GM21717 (cell line): ENCODE measurements at regions not wholly inside any gene's neighbourhood (a gene's known extent, or its start where the extent isn't known, plus 50 kb on each side); places are given as distances from the start of the nearest gene placed in this dataset.
"Not testable (repeated sequence)": the region's sequence is repeated elsewhere in the genome, so short reads cannot be mapped to it uniquely, and the experiment has no call there.

Experiments used
- ATAC-seq: cut with Tn5 transposase; IDR thresholded peaks from one replicate; pipeline ENCODE4 v1.9.1; 2021; ENCODE audit warnings: mild to moderate bottlenecking, moderate library complexity; ENCODE audit not compliant: unreplicated experiment

DNA sequence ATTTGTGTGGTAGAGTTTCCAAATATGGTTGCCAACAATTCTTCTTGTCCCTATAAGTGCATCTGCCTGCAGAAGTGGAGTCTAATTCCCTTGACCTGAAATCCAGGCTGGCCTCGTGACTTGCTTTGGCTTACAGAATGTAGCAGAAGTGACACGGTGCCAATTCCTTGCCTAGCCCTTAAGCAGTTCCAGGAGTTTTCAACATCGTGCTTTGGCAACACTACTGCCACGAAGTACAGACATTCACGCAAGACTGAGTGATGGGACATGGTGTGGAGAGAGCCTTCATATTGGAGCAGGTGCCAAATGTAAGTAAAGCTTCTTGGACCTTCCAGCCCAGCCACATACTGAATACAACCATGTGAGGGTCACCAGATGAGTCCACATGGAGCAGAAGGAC lies 92.9 kb upstream of the NEK6 start:
- ATAC-seq, result no peak

DNA sequence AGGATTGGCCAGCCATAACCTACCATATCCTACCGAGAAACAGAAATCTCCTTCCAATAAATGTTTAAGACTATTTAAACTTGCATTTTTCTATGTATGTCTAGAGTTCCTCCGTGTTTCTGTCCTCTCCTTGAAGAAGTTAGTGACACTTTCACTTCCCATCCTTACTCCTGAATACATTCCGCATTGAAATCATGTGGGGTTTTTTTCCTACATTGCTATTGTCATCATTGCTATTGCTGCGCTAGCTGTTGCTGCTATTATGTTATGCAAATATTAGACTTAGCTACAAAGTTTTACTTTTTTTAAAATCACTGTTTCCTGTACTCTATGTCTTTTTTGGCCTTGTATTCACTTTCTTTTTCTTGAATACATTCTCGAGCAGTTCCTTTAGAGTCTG lies 83.3 kb upstream of the NEK6 start:
- ATAC-seq, result no peak

DNA sequence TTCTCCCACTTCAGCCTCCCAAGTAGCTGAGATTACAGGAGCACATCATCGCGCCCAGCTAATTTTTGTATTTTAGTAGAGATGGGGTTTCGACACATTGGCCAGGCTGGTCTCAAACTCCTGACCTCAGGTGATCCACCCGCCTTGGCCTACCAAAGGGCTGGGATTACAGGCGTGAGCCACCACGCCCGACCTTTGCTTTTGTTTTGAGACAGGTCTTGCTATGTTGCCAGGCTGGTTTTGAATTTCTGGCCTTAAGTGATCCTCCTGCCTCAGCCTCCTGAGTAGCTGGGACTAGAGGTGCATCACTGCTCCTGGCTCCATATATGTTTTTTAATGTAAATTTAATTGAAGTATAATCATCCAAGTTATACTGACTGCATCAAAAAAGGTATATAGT lies 80.2 kb upstream of the NEK6 start:
- ATAC-seq, result not testable (repeated sequence)

DNA sequence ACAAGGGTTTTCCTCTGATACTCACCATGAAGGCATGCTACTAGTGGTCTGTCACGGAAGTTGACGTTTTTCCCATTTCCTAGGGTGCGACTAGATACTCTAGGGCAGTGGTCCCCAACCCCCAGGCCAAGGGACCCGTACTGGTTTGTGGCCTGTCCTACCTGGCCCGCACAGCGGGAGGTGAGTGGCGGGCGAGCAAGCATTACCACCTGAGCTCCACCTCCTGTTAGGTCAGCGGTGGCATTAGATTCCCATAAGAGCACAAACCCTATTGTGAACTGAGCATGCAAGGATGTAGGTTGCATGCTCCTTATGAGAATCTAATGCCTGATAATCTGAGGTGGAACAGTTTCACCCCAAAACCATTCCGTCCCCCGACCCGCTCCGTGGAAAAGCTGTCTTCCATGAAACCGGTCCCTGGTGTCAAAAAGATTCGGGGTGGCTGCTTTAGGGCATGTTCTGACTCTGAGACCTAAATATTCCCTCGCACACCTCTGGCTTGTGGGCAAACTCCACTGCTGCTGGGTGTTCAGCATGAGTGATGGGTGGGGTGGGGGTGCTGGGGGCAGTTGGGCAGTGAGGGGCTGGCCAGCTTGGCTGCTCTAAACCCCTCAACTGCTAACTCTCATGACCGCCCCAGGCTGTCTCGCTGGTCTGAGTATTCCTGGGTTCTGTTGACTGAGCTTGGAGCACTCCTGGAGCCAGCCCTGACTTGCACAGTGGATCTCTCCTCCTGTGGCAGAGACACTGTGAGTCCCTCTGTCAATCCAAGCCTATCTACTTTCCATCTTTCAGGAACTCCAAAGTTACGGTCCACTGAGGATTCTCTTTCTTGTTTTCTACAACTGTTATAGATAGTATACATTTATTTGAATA lies 78.3 kb upstream of the NEK6 start:
- no peak for ATAC-seq

DNA sequence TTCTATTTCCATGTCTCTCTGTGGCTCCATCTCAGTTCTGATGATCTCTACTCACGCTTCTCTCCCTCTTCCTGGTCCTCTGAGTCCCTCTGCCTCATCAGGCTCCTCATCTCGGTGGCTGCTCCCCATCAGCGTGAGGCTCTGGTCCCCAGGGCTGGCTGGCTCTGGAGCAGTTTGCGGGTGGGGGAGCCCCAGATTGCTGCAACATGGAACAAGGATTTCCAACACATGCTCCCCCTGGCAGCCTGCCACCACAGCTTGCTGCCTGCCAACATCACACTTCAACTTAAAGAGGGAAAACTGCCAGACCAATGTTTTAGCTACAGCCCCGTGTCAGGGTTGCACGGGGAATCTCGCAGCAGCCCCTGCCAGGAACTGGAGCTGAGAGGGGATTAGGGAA lies 77.2 kb upstream of the NEK6 start:
- no peak for ATAC-seq

DNA sequence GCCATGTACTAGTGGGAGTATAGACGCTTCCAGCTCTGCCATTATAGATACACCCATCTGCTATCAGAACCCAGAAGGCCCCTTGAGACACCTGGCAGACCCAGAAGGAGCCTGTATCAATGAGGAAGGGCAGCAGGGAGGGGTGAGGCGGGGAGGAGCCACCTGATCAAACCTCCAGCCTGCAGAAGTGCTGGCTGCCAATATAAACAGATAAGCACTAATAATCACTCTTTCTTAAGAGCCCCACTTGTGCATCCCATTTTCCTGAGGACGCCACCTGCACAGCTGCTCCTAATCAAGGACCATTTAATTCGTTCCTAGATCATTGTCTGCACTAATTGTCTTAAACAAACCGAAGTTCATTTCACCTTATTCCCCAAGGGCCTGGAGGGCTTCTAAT lies 75.0 kb upstream of the NEK6 start:
- no peak for ATAC-seq

DNA sequence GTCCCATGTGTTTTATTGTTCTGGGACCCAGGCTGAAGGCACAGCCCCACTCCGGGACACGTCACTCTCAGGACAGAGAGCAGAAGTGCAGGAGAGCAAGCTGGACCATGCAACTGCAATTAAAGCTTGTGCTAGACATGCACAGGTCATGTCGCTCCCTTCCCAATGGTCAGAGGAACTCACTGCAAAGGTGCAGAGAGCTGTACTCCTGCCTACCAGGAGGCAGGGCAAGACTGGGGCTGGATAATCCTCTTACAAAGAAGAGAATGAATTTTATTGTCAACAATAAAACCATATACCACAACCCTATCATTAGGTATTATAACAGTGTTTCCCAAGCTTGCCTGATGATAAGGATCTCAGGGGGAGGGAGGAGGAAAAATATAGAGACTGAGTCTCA lies 74.0 kb upstream of the NEK6 start:
- ATAC-seq, result no peak

DNA sequence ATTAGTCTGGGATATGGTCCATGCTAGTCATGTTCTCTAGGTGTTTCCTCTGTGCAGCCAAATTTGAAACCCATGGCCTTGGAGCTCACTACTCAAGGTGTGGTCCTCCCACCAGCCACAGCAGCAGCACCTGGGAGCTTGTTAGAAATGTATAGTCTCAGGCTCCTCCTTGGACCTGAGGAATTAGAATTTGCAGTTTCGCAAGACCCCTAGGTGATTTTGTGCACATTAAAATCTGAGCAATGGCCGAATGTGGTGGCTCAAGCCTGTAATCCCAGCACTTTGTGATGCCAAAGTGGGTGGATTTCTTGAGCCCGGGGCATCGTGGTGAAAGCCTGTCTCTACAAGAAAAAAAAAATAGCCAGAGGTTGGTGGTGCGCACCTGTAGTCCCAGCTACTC lies 72.3 kb upstream of the NEK6 start:
- ATAC-seq, result no peak

DNA sequence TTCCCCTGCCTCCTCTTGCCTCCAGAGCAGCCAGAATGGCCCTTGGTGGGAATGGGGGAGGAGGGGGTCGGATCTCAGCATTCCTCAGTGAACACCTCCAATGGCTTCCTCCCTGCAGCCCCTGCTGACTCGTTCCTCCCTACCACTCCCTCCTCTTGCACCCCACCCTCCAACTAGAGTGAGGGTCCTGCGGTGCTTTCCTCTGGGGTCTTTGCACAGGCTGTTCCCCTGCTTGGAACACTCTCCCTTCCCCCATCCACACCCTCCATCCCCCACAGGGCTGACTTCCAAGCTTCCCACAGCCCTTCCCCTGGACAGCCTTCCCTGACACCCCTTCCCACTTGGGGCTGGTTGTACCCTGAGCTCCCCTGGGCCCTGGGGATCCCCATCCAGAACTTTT lies 70.4 kb upstream of the NEK6 start:
- no peak for ATAC-seq

DNA sequence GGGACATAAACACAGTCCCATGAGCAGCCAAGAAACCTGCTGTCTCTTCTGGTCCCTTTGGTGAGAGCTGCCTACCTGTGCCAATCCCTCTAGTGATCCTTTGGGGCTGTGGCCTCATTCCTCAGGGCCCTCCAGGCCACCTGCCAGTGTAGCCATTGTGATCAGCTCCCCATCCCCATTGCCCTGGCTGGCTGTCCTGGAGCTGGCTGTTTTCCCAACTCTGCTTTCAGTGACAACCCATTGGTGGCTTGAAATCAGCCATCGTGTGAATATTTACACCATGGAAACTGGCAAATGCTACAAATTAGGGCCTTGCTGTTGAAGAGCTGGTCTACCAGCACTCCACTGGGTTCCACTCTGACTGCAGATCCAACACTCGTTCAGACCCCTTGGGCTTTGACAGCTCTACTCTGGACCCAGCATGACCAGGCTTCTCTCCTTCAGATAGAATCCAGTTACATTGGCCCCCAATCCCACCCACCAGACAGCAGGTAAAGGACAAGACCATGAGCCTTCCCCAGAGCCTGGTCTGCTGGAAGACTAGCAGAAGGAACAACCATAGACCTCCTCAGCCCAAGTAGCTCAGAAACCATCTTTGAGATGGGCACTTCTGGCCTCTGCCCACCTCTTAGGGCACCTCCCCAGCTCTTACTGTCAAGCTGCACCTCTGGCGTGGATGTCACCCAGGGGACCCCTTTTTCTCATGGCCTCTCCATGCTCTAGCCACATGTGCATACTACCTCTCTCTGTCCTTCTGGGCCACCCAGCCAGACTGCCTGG lies 69.2 kb upstream of the NEK6 start:
- ATAC-seq, result no peak

DNA sequence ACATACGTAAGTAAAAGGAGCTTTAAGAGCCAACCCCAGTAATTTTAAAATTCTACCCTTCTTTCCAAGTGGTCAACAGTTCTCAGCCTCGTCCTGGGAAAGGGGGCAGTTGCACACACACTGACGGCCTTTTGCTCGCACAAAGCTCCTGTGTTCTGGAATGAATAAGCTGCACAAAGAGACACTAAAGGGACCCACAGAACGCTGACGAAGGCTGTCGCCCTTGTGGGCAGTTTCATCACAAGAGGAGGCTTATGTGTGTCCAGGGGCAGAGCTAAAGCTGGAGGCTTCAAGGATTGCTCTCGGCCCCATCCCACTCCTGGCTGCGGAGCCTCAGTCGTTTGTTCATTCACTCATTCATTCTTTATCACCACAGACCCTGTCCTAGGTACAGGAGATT lies 67.0 kb upstream of the NEK6 start:
- ATAC-seq, result no peak

DNA sequence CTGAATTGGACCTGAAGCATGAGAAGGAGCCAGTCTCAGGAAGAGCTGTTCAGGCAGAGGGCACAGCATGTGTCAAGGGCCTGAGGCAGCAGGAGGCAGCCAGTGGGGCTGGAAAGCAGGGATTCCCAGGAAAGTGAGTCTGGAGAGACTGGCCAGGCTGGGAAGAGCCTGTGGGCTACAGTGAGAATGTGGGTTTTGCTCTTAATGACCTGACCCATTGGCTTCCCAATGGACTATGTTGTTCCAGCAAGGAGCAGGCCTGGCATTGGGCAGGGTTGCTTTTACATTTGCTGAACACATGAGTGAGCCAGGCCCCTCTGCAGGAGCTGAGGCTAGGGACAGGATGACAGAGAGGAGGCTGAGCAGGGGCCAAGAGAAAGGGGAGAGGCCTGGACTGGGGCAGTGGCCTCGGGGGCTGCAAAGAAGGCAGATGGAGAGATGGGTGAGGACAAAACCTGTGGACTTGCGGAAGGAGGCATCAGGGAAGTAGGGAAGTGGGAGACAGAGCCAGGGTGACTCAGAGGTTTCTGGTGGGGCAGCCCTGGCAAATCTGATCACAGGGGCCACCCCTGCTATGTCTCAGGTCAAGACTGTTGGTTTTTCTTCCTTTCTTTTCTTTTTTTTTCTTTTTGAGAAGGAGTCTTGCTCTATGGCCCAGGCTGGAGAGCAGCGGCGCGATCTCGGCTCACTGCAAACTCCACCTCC lies 65.9 kb upstream of the NEK6 start:
- ATAC-seq, result no peak

DNA sequence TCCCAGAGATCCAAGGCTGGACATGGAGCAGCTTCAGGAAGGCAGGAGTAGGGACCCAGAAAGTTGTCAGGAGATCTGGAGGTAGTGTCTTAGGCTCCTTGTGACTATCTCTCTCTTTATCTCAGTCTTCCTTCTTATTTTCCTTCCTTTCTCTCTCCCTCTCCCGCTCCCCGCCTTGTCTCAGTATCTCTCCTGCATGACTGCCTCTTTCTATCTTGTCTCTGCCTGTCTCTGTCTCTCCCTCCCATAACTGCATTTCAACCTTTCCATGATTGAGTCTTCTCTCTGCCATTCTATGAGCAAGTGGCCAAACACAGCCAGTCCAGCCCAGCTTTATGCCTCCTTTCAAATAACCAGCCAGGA lies 61.0 kb upstream of the NEK6 start:
- no peak for ATAC-seq

DNA sequence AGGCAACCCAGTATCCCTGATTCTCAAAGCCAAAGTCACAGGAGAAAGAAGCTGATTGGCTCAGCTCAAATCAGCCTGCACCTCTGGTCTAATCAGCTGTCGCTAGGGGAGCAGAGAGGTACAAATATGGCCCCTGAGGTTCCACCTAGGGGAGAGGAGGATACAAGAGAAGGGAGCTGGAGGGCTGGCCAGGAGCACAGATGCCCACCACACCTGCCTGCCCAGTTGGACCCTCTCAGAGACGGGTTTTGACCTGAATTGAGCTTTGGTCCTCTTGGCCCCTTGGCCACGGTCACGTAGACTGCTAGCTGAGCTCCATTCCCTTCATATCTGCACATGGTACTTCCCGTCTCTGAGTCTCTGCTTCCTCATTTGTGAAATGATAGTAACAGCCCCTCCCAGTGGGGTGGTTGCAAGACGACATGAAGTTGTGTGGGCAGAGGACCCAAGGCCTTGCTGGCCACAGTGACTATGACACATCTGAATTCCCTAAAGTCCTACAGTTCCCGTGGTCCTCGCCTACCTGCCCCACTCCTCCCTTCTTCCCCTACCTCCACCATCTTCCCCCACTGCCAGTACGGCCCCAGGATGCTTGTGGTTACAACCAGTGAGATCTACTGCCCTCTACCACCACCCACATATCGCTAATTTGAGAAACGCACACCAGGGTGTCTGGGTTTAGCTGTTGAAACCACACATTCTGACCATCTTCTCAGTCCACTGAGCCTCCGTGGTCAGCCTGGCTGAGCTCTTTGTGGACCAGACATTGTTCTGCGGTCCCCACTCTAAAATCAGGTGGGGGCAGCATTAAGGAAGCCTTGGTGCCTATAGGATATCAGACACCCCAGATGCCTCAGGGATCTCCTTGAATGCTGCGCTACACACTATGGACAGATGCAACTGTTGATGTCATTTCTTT lies 60.3 kb upstream of the NEK6 start:
- ATAC-seq, result peak; percentile 52

DNA sequence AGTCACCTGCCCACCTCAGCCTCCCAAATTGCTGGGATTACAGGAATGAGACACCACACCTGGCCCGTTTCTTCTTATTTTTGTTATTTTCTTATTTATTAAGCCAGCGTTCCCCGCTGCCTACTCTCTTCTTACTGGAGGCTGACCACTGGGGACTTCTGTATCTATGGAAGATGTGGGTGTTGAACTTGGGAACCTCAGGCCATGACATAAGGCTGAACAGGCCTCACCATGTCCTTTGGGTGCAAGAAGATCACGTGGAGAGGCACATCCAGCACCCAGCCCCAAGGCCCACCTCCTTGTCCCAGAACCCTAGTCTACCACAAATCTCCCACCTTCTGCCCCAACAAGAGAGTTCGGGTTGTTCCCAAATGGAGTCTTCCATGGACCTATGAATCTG lies 59.4 kb upstream of the NEK6 start:
- no peak for ATAC-seq

DNA sequence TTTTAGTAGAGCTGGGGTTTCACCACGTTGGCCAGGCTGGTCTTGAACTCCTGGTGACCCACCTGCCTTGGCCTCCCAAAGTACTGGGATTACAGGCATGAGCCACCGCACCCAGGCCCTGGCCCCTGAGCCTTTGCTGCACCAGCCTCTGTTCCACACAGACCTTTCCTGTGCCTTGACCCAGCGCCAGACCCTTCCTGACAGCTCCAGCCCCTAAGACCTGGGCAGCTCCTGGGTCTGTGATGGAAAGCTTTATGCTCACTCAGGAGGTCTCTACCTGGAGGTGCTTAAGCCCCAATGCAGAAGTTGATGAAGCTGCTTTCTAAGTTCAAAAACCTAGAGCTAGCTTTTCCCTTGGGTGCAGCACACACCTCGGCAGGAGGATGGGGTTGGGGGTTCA lies 58.8 kb upstream of the NEK6 start:
- ATAC-seq, result no peak

DNA sequence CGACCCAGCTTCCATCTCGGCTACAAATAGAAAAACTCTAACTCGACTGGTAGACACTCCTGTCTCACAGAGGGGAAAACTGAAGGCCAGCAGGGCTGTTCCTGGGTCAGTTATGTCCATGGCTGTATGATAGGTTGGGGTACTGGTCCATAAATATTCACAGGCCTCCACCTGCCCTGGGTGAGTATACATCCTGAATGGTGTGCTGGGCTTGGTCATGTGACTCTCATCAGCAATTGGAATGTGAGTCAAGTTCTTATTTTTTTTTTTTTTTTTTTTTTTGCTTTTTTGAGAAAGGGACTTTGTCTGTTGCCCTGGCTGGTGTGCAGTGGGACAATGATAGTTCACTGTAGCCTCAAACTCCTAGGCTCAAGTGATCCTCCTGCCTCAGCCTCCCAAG lies 58.3 kb upstream of the NEK6 start:
- ATAC-seq, result no peak

DNA sequence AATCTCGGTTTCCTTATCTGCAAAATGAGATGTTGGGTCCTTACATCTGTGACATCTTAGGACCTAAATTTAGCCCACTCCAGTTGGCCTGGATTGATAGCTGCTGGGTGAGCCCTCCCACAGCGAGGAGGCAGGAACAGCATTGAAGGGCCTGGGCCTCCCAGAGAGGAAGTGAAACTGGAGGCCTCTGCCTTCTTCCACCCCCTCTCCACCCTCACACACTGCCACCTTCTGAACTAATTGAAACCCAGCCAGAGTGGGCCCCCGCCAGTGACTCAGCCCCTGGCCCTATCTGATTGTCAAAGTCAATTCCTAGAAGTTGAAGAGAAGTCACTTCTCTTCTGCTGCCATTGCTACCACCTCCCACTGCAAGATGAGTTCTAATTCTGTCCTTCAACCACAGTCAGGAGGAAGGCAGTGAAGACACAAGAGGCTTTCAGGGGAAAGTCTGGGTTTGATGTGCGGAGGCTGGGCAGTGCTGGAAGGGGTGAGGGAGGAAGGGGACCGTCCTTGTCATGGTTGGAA lies 55.2 kb upstream of the NEK6 start:
- peak; percentile 69 for ATAC-seq

DNA sequence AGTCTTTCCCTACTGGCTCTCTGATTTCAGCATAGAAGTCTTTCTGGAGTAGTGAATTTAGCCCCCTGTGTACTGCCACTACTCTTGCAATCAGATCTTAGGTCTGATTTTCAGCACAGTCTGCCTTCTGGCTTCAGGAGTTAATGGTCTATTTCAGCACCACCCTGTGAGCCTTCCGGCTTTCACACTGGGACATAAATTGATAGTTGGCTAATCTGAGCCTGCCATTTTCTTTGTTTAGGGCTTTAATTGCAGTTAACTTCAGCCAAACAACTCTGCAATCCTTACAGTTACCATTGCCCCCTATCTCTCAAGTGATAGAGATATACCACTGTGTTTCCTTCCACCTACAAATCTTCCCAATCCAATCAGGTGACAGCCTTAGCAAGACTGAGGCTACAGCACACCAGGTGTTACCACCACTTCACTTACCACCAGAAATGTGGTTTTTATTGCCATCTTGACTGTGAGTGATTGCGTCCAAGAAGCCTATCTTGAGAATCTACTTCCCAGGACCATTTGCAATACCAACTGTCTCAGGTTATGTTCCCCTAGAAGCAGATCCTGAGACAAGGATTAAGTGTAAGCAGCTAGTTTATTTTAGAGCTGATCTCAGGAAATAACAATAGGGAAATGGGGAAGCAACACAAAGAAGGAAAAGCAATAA lies 51.9 kb upstream of the NEK6 start:
- ATAC-seq, result no peak

DNA sequence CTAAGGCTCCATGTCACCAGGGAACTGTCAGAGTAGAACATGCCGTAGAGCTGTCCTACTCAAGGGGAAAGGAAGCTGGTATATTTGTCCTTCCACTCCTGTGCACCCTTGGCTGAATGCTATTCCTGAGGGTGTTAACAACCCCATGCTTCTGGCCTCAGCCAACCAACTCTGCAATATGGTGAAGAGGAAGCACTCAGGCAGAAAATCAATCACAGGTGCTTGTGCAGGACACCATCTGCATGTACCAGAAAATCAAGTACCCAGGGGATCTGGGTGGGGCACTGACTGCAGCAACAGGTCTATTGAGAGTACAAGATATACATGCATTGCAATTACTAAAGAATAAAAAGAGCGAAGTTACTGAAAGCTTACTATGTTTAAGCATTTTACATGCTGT lies 51.4 kb upstream of the NEK6 start:
- no peak for ATAC-seq
